Activated CD8-positive, alpha-beta memory T cell treated with anti-CD3 and anti-CD28 coated beads, Interleukin-2, amount 10 ng/mL, durations not matched to agents 7 days and 5 days (primary cell): ENCODE measurements at regions not wholly inside any gene's neighbourhood (a gene's known extent, or its start where the extent isn't known, plus 50 kb on each side); places are given as distances from the start of the nearest gene placed in this dataset.

Experiments used
- ATAC-seq: fragments of 150-1000 bp; cut with Tn5 transposase; one replicate; pipeline ENCODE4 v1.10.0; 2021; ENCODE audit warnings: moderate library complexity
- CTCF ChIA-PET: fragments of 350-600 bp; sonication (Branson Sonifier 250); formaldehyde crosslinking; loops from one replicate; lab custom pipeline; 2021; ENCODE audit warnings: antibody characterized with exemption; lab: Charles Lee
- DNase-seq: peaks from one replicate; pipeline ENCODE4 v3.0.0-alpha.2; 2020
- H3K27ac Mint-ChIP-seq: one replicate; pipeline ENCODE4 v1.8.0; 2021; ENCODE audit warnings: mild to moderate bottlenecking, mixed read lengths
- H3K27me3 Mint-ChIP-seq: one replicate; pipeline ENCODE4 v1.8.0; 2021; ENCODE audit warnings: mixed read lengths
- H3K36me3 Mint-ChIP-seq: one replicate; pipeline ENCODE4 v1.8.0; 2021; ENCODE audit warnings: mild to moderate bottlenecking, mixed read lengths
- H3K4me1 Mint-ChIP-seq: one replicate; pipeline ENCODE4 v1.8.0; 2021; ENCODE audit warnings: mixed read lengths
- H3K4me3 Mint-ChIP-seq: one replicate; pipeline ENCODE4 v1.8.0; 2021; ENCODE audit warnings: mild to moderate bottlenecking, moderate library complexity, mixed read lengths
- H3K9me3 Mint-ChIP-seq: one replicate; pipeline ENCODE4 v1.8.0; 2022; ENCODE audit warnings: low read depth, mixed read lengths

GRCh38 chr20:43320536-43320935 is 130.8 kb upstream of the PTPRT start:
- no peak for DNase-seq
- Mint-ChIP-seq H3K36me3 (no peaks in the 10 kb centered on the region), H3K4me1 (no peaks in the 10 kb centered on the region), H3K27me3 (no peaks in the 10 kb centered on the region), H3K27ac (no peak overlapping the region), H3K9me3 (no peaks in the 10 kb centered on the region), H3K4me3 (no peak overlapping the region)
- CTCF ChIA-PET, result no interaction called here
- ATAC-seq, result no peak

GRCh38 chr20:43318755-43319297 is 129.1 kb upstream of the PTPRT start:
- no peak for ATAC-seq
- Mint-ChIP-seq H3K27ac (no peak overlapping the region), H3K9me3 (no peaks in the 10 kb centered on the region), H3K27me3 (no peaks in the 10 kb centered on the region), H3K4me3 (no peak overlapping the region), H3K4me1 (no peaks in the 10 kb centered on the region), H3K36me3 (no peaks in the 10 kb centered on the region)
- CTCF ChIA-PET, result no interaction called here
- DNase-seq, result no peak

- ATAC-seq (no peak), DNase-seq (no peak)
- H3K27ac Mint-ChIP-seq, result no peak overlapping the region
- H3K4me1 Mint-ChIP-seq, result no peaks in the 10 kb centered on the region
- H3K36me3 Mint-ChIP-seq, result no peaks in the 10 kb centered on the region
- H3K4me3 Mint-ChIP-seq, result no peak overlapping the region
- H3K27me3 Mint-ChIP-seq, result no peaks in the 10 kb centered on the region
- CTCF ChIA-PET, result no interaction called here
- H3K9me3 Mint-ChIP-seq, result no peaks in the 10 kb centered on the region
Measured at GRCh38 chr20:43316271-43316670, 126.6 kb upstream of the PTPRT start.

- H3K36me3 Mint-ChIP-seq, result no peaks in the 10 kb centered on the region
- no peak overlapping the region for H3K4me3 Mint-ChIP-seq
- ATAC-seq, result no peak
- no peaks in the 10 kb centered on the region for H3K4me1 Mint-ChIP-seq
- no peaks in the 10 kb centered on the region for H3K27me3 Mint-ChIP-seq
- H3K27ac Mint-ChIP-seq, result no peak overlapping the region
- CTCF ChIA-PET, result no interaction called here
- no peak for DNase-seq
- H3K9me3 Mint-ChIP-seq, result peaks cover 8% of the 10 kb centered on the region
Measured at GRCh38 chr20:43309266-43309665, 119.6 kb upstream of the PTPRT start.

GRCh38 chr20:43306837-43307236 is 117.1 kb upstream of the PTPRT start:
- no peaks in the 10 kb centered on the region for H3K36me3 Mint-ChIP-seq
- H3K4me3 Mint-ChIP-seq, result no peak overlapping the region
- ATAC-seq (no peak), DNase-seq (no peak)
- peaks cover 8% of the 10 kb centered on the region for H3K9me3 Mint-ChIP-seq
- CTCF ChIA-PET, result no interaction called here
- H3K27ac Mint-ChIP-seq, result no peak overlapping the region
- no peaks in the 10 kb centered on the region for H3K4me1 Mint-ChIP-seq
- H3K27me3 Mint-ChIP-seq, result no peaks in the 10 kb centered on the region

- Mint-ChIP-seq H3K27ac (no peak overlapping the region), H3K4me1 (no peaks in the 10 kb centered on the region), H3K4me3 (no peak overlapping the region), H3K27me3 (no peaks in the 10 kb centered on the region), H3K9me3 (peaks cover 8% of the 10 kb centered on the region), H3K36me3 (no peaks in the 10 kb centered on the region)
- ATAC-seq (no peak), DNase-seq (no peak)
- CTCF ChIA-PET, result no interaction called here
Measured at GRCh38 chr20:43305749-43306148, 116.0 kb upstream of the PTPRT start.

- Mint-ChIP-seq H3K27ac (no peak overlapping the region), H3K9me3 (peaks cover 8% of the 10 kb centered on the region), H3K36me3 (no peaks in the 10 kb centered on the region), H3K4me3 (no peak overlapping the region), H3K4me1 (no peaks in the 10 kb centered on the region), H3K27me3 (no peaks in the 10 kb centered on the region)
- ATAC-seq, result no peak
- CTCF ChIA-PET, result no interaction called here
- no peak for DNase-seq
Measured at GRCh38 chr20:43304598-43304997, 114.9 kb upstream of the PTPRT start.

- H3K27ac Mint-ChIP-seq, result no peak overlapping the region
Measured at GRCh38 chr20:43302936-43303335, 113.2 kb upstream of the PTPRT start.

GRCh38 chr20:43300901-43301300 is 111.2 kb upstream of the PTPRT start:
- H3K27me3 Mint-ChIP-seq, result no peaks in the 10 kb centered on the region
- H3K4me1 Mint-ChIP-seq, result no peaks in the 10 kb centered on the region
- no peak overlapping the region for H3K27ac Mint-ChIP-seq
- H3K4me3 Mint-ChIP-seq, result no peak overlapping the region
- DNase-seq (no peak), ATAC-seq (no peak)
- H3K36me3 Mint-ChIP-seq, result no peaks in the 10 kb centered on the region
- CTCF ChIA-PET, result no interaction called here
- peaks cover 5% of the 10 kb centered on the region for H3K9me3 Mint-ChIP-seq

More at GRCh38 chr20:43302936-43303335, 113.2 kb upstream of the PTPRT start:
- no peak for ATAC-seq
- no peak for DNase-seq
- Mint-ChIP-seq H3K4me3 (no peak overlapping the region), H3K27me3 (no peaks in the 10 kb centered on the region), H3K36me3 (no peaks in the 10 kb centered on the region), H3K4me1 (no peaks in the 10 kb centered on the region), H3K9me3 (peaks cover 4% of the 10 kb centered on the region)
- CTCF ChIA-PET, result no interaction called here

- DNase-seq (no peak), ATAC-seq (no peak)
- peaks cover 5% of the 10 kb centered on the region for H3K9me3 Mint-ChIP-seq
- no peak overlapping the region for H3K27ac Mint-ChIP-seq
- H3K4me3 Mint-ChIP-seq, result no peak overlapping the region
- H3K27me3 Mint-ChIP-seq, result no peaks in the 10 kb centered on the region
- CTCF ChIA-PET, result no interaction called here
- H3K4me1 Mint-ChIP-seq, result no peaks in the 10 kb centered on the region
- no peaks in the 10 kb centered on the region for H3K36me3 Mint-ChIP-seq
Measured at GRCh38 chr20:43295781-43296180, 106.1 kb upstream of the PTPRT start.

GRCh38 chr20:43295263-43295662 is 105.6 kb upstream of the PTPRT start:
- Mint-ChIP-seq H3K4me1 (no peaks in the 10 kb centered on the region), H3K27me3 (no peaks in the 10 kb centered on the region), H3K36me3 (no peaks in the 10 kb centered on the region), H3K4me3 (no peak overlapping the region), H3K27ac (no peak overlapping the region), H3K9me3 (peaks cover 5% of the 10 kb centered on the region)
- CTCF ChIA-PET, result no interaction called here
- DNase-seq, result no peak
- no peak for ATAC-seq

GRCh38 chr20:43294031-43294430 is 104.3 kb upstream of the PTPRT start:
- Mint-ChIP-seq H3K27me3 (no peaks in the 10 kb centered on the region), H3K4me1 (no peaks in the 10 kb centered on the region), H3K36me3 (no peaks in the 10 kb centered on the region), H3K4me3 (no peak overlapping the region), H3K9me3 (peaks cover 5% of the 10 kb centered on the region), H3K27ac (no peak overlapping the region)
- no peak for ATAC-seq
- CTCF ChIA-PET, result no interaction called here
- no peak for DNase-seq

GRCh38 chr20:43293068-43293786 is 103.5 kb upstream of the PTPRT start:
- CTCF ChIA-PET, result no interaction called here
- peaks cover 5% of the 10 kb centered on the region for H3K9me3 Mint-ChIP-seq
- no peak for ATAC-seq

GRCh38 chr20:43292222-43292621 is 102.5 kb upstream of the PTPRT start:
- Mint-ChIP-seq H3K9me3 (peaks cover 5% of the 10 kb centered on the region), H3K4me3 (no peak overlapping the region), H3K4me1 (no peaks in the 10 kb centered on the region), H3K36me3 (no peaks in the 10 kb centered on the region), H3K27me3 (no peaks in the 10 kb centered on the region), H3K27ac (no peak overlapping the region)
- DNase-seq (no peak), ATAC-seq (no peak)
- CTCF ChIA-PET, result no interaction called here

More at GRCh38 chr20:43293068-43293786, 103.5 kb upstream of the PTPRT start:
- no peak overlapping the region for H3K27ac Mint-ChIP-seq
- no peaks in the 10 kb centered on the region for H3K4me1 Mint-ChIP-seq
- H3K27me3 Mint-ChIP-seq, result no peaks in the 10 kb centered on the region
- no peaks in the 10 kb centered on the region for H3K36me3 Mint-ChIP-seq
- no peak for DNase-seq
- no peak overlapping the region for H3K4me3 Mint-ChIP-seq
